NCI-H2227 (cell line): ENCODE measurements at regions not wholly inside any gene's neighbourhood (a gene's known extent, or its start where the extent isn't known, plus 50 kb on each side); places are given as distances from the start of the nearest gene placed in this dataset.
A peak's percentile ranks its signal among the peaks of the same experiment; 100 is the strongest.
"Not testable (repeated sequence)": the region's sequence is repeated elsewhere in the genome, so short reads cannot be mapped to it uniquely, and the experiment has no call there.

Experiments
- DNase-seq: peaks from one replicate; lab custom pipeline; 2025; ENCODE audit not compliant: unreplicated experiment; lab: John Stamatoyannopoulos, UW

GRCh38 chr6:4341078-4341797 is 205.9 kb upstream of the ECI2 start:
- no peak for DNase-seq

- DNase-seq: no peak
Measured at GRCh38 chr6:4340544-4340943, 205.2 kb upstream of the ECI2 start.

- no peak for DNase-seq
Measured at GRCh38 chr6:4338884-4339283, 203.5 kb upstream of the ECI2 start.

- no peak for DNase-seq
Measured at GRCh38 chr6:4336778-4337442, 201.5 kb upstream of the ECI2 start.

GRCh38 chr6:4336084-4336483 is 200.7 kb upstream of the ECI2 start:
- no peak for DNase-seq

- not testable (repeated sequence) for DNase-seq
Measured at GRCh38 chr6:4334158-4334740, 198.9 kb upstream of the ECI2 start.

- no peak for DNase-seq
Measured at GRCh38 chr6:4327841-4328240, 192.5 kb upstream of the ECI2 start.

- DNase-seq: no peak
Measured at GRCh38 chr6:4324746-4325145, 189.4 kb upstream of the ECI2 start.

GRCh38 chr6:4323322-4323721 is 187.9 kb upstream of the ECI2 start:
- DNase-seq: no peak

GRCh38 chr6:4322846-4323309 is 187.5 kb upstream of the ECI2 start:
- DNase-seq: no peak

- no peak for DNase-seq
Measured at GRCh38 chr6:4322134-4322845, 186.9 kb upstream of the ECI2 start.

GRCh38 chr6:4320860-4321259 is 185.5 kb upstream of the ECI2 start:
- peak; percentile 36 for DNase-seq

GRCh38 chr6:4319981-4320683 is 184.8 kb upstream of the ECI2 start:
- no peak for DNase-seq

GRCh38 chr6:4318321-4318720 is 182.9 kb upstream of the ECI2 start:
- no peak for DNase-seq

- DNase-seq: no peak
Measured at GRCh38 chr6:4316867-4317400, 181.6 kb upstream of the ECI2 start.

GRCh38 chr6:4314201-4314707 is 178.9 kb upstream of the ECI2 start:
- no peak for DNase-seq

GRCh38 chr6:4313044-4313686 is 177.8 kb upstream of the ECI2 start:
- DNase-seq: no peak

GRCh38 chr6:4311976-4312860 is 176.8 kb upstream of the ECI2 start:
- DNase-seq: no peak

GRCh38 chr6:4309540-4309939 is 174.2 kb upstream of the ECI2 start:
- no peak for DNase-seq
